Glutamatergic neuron (in vitro differentiated cells): ENCODE measurements at regions not wholly inside any gene's neighbourhood (a gene's known extent, or its start where the extent isn't known, plus 50 kb on each side); places are given as distances from the start of the nearest gene placed in this dataset.

ENCODE experiments used
- DNase-seq: peaks from one replicate; pipeline ENCODE4 v3.0.0; 2022
- H3K27ac Mint-ChIP-seq: one replicate; pipeline ENCODE4 v1.8.0; 2020; ENCODE audit warnings: mild to moderate bottlenecking, mixed read lengths, inconsistent platforms; ENCODE audit not compliant: unreplicated experiment
- H3K27me3 Mint-ChIP-seq: one replicate; pipeline ENCODE4 v1.8.0; 2020; ENCODE audit warnings: mild to moderate bottlenecking, moderate library complexity, mixed read lengths, inconsistent platforms; ENCODE audit not compliant: unreplicated experiment
- H3K36me3 Mint-ChIP-seq: one replicate; pipeline ENCODE4 v1.8.0; 2020; ENCODE audit warnings: mild to moderate bottlenecking, mixed read lengths, inconsistent platforms; ENCODE audit not compliant: unreplicated experiment
- H3K4me1 Mint-ChIP-seq: one replicate; pipeline ENCODE4 v1.8.0; 2020; ENCODE audit warnings: mild to moderate bottlenecking, low read depth, mixed read lengths, inconsistent platforms; ENCODE audit not compliant: unreplicated experiment
- H3K4me3 Mint-ChIP-seq: one replicate; pipeline ENCODE4 v1.8.0; 2020; ENCODE audit warnings: mild to moderate bottlenecking, mixed read lengths, inconsistent platforms; ENCODE audit not compliant: unreplicated experiment
- H3K9me3 Mint-ChIP-seq: one replicate; pipeline ENCODE4 v1.8.0; 2020; ENCODE audit warnings: mild to moderate bottlenecking, moderate library complexity, mixed read lengths, inconsistent platforms; ENCODE audit not compliant: unreplicated experiment
- TF ChIP-seq, protein P1 (sequence below): fragments of 200-600 bp; sonication (generic); IDR thresholded peaks from one replicate; pipeline ENCODE4 v1.5.0; 2021; ENCODE audit not compliant: partially characterized antibody, unreplicated experiment

DNA sequence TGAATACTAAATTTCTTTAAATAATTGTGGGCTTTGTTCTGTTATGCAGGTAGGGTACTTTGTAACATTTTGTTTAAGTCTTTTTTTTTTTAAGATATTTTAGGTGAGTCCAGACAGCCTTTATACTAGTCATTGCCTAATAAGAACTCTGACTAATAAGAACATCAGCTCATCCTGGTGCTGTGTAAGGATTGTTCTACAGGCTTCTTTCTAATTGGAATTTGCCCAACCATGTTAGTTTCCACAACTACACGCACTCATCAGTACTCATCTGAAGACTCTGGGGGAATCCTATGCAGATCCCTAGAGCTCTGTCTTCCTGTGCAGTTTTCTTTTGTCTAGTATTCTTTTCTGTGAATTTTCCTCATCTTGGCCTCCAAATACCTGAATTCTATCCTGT lies 741.8 kb downstream of the IGSF11 start:
- Mint-ChIP-seq H3K27me3 (no peaks in the 10 kb centered on the region), H3K4me3 (no peak overlapping the region), H3K9me3 (no peaks in the 10 kb centered on the region), H3K27ac (no peak overlapping the region), H3K4me1 (no peaks in the 10 kb centered on the region), H3K36me3 (no peaks in the 10 kb centered on the region)
- TF ChIP-seq, protein P1, sequence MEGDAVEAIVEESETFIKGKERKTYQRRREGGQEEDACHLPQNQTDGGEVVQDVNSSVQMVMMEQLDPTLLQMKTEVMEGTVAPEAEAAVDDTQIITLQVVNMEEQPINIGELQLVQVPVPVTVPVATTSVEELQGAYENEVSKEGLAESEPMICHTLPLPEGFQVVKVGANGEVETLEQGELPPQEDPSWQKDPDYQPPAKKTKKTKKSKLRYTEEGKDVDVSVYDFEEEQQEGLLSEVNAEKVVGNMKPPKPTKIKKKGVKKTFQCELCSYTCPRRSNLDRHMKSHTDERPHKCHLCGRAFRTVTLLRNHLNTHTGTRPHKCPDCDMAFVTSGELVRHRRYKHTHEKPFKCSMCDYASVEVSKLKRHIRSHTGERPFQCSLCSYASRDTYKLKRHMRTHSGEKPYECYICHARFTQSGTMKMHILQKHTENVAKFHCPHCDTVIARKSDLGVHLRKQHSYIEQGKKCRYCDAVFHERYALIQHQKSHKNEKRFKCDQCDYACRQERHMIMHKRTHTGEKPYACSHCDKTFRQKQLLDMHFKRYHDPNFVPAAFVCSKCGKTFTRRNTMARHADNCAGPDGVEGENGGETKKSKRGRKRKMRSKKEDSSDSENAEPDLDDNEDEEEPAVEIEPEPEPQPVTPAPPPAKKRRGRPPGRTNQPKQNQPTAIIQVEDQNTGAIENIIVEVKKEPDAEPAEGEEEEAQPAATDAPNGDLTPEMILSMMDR: no peak
- DNase-seq: no peak

DNA sequence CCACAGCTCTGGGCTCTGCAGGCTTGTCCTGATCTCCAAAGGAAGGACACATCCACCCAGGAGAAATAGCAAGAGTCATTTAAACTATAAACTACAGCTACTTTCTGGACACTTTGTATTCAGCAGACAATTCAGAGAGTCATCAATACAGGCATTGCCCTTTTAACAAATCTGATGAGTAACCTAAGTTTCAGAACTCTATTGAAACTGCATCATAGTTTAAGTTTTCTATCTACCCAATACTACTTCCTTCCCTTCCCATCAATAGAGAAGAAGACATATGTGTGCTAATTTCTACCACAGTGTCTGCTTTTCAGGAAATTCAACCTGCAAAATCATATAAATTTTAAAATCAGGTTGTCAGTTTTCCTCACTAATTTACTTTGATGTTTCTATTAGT lies 736.5 kb downstream of the IGSF11 start:
- Mint-ChIP-seq H3K36me3 (no peaks in the 10 kb centered on the region), H3K4me3 (no peak overlapping the region), H3K4me1 (no peaks in the 10 kb centered on the region), H3K27me3 (no peaks in the 10 kb centered on the region), H3K9me3 (no peaks in the 10 kb centered on the region), H3K27ac (no peak overlapping the region)
- TF ChIP-seq, protein P1: no peak
- DNase-seq: no peak

DNA sequence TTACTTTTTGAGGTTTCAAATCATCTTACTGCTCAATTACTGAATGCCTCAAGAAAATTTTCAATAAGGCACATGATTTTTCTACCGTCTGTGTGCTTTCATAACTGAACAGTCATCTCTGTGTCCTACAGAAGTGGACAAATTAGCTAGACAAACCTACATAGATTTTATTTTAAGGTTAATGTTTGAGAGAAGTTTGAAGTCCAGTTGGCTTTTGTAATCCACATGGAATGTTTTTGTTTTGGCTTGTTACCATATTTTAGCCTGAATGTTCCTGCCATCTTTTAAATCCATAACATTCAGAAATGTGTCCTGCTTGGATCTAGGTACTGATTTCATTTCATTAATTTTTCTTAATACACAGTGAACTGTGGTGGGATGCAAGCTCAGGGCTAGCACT lies 730.1 kb downstream of the IGSF11 start:
- TF ChIP-seq, protein P1: no peak
- no peaks in the 10 kb centered on the region for H3K9me3 Mint-ChIP-seq
- H3K27me3 Mint-ChIP-seq: no peaks in the 10 kb centered on the region
- H3K36me3 Mint-ChIP-seq: no peaks in the 10 kb centered on the region
- no peaks in the 10 kb centered on the region for H3K4me1 Mint-ChIP-seq
- no peak for DNase-seq
- no peak overlapping the region for H3K4me3 Mint-ChIP-seq
- no peak overlapping the region for H3K27ac Mint-ChIP-seq

DNA sequence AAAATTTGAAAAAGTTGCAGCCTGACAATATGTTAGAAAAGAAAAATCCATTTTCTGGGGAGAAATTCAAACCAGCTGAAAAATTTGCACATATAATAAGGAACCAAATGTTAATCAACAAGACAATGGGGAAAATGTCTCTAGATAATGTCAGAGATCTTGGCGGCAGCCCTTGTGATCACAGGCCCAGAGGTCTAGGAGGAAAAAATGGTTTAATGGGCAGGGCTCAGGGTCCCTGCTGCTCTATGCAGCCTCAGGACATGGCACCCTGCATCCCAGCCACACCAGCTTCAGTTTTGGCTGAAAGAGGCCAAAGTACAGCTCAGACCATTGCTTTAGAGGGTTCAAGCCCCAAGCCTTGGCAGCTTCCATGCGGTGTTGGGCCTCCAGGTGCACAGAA lies 701.9 kb downstream of the IGSF11 start:
- Mint-ChIP-seq H3K4me3 (no peak overlapping the region), H3K36me3 (peaks cover 16% of the 10 kb centered on the region), H3K27me3 (no peaks in the 10 kb centered on the region), H3K4me1 (no peaks in the 10 kb centered on the region), H3K27ac (no peak overlapping the region), H3K9me3 (peaks cover 6% of the 10 kb centered on the region)
- no peak for DNase-seq
- TF ChIP-seq, protein P1: no peak

DNA sequence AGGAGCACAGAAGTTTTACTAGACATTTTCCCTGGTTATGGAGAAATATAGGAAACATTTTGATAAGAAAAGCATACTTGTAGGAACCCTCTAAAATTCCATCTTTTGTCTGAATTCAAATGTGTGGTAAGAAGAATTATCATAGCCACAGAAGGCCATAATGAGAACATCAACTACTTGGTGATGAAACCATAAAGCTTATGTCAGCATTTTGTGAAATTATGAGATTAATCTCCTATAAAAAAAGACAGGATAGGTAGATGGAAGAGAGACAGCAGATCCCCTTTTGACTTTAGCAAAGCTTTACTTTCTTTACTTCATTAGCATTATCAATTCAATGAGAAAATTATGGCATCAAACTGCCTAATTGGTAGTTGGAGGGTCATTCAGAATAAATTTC lies 697.0 kb downstream of the IGSF11 start:
- no peak overlapping the region for H3K27ac Mint-ChIP-seq
- H3K9me3 Mint-ChIP-seq: peaks cover under 1% of the 10 kb centered on the region
- TF ChIP-seq, protein P1: no peak
- no peaks in the 10 kb centered on the region for H3K27me3 Mint-ChIP-seq
- H3K36me3 Mint-ChIP-seq: peaks cover 7% of the 10 kb centered on the region
- H3K4me1 Mint-ChIP-seq: no peaks in the 10 kb centered on the region
- no peak for DNase-seq
- H3K4me3 Mint-ChIP-seq: no peak overlapping the region
